ENCODE measurements at regions not wholly inside any gene's neighbourhood (a gene's known extent, or its start where the extent isn't known, plus 50 kb on each side); places are given as distances from the start of the nearest gene placed in this dataset.

GRCh38 chr5:109546461-109546860, 136.7 kb upstream of the PJA2 start:
- TF ChIP-seq CTCF (IDR thresholded peaks at IDR 0.05) (no peak), EZH2 (IDR thresholded peaks at IDR 0.05; ENCODE audit: borderline replicate concordance, insufficient read depth, low read depth, low read length, poor library complexity, severe bottlenecking) (no peak)

All from B cell (primary cell).